Esophagus (tissue), 2 donors: ENCODE measurements at regions not wholly inside any gene's neighbourhood (a gene's known extent, or its start where the extent isn't known, plus 50 kb on each side); places are given as distances from the start of the nearest gene placed in this dataset.

Experiments used
- H3K27ac ChIP-seq, 2 donors: one replicate each; pipeline ENCODE4 v1.5.1; 2013; ENCODE audit warnings: low read depth in 2 of 2, mild to moderate bottlenecking in 2 of 2, inconsistent platforms in 1 of 2, low read length in 1 of 2, moderate library complexity in 1 of 2
- H3K27me3 ChIP-seq, 2 donors: one replicate each; pipeline ENCODE4 v1.6.1; 2013; ENCODE audit warnings: low read length in 2 of 2, control low read depth in 1 of 2, mild to moderate bottlenecking in 1 of 2; ENCODE audit not compliant: insufficient read depth in 2 of 2, control insufficient read depth in 1 of 2
- H3K36me3 ChIP-seq, 2 donors: one replicate each; pipeline ENCODE4 v1.6.1; 2013; ENCODE audit warnings: low read length in 1 of 2; ENCODE audit not compliant: control insufficient read depth in 2 of 2, insufficient read depth in 2 of 2
- H3K4me1 ChIP-seq, 2 donors: one replicate each; pipeline ENCODE4 v1.6.1; 2013; ENCODE audit warnings: low read length in 1 of 2; ENCODE audit not compliant: control insufficient read depth in 2 of 2, insufficient read depth in 2 of 2
- H3K4me3 ChIP-seq, 2 donors: one replicate each; pipeline ENCODE4 v1.5.1; 2013; ENCODE audit warnings: low read length in 2 of 2, mild to moderate bottlenecking in 2 of 2, low read depth in 1 of 2, moderate library complexity in 1 of 2
- H3K9me3 ChIP-seq, 2 donors: one replicate each; pipeline ENCODE4 v1.6.1; 2013; ENCODE audit warnings: mild to moderate bottlenecking in 2 of 2, low read depth in 1 of 2, low read length in 1 of 2, moderate library complexity in 1 of 2; ENCODE audit not compliant: control insufficient read depth in 2 of 2, insufficient read depth in 1 of 2
- WGBS, 2 donors: extraction: QIAGEN DNeasy Blood & Tissue Kit; methylation state at CpG; one replicate each; pipeline ENCODE4 v1.1.7; 2013; 5-methylcytosine and 5-hydroxymethylcytosine counted together
- donor health status: healthy with polysubstance abuse.
- donor health status: Bipolar disorder and iron deficiency.

GRCh38 chr2:188884517-188884916, 89.7 kb upstream of the COL3A1 start:
- Histone ChIP-seq H3K4me3 (no peak overlapping the region), H3K4me1 (no peaks in the 10 kb centered on the region), H3K9me3 (no peaks in the 10 kb centered on the region), H3K27ac (no peak overlapping the region), H3K27me3 (no peaks in the 10 kb centered on the region), H3K36me3 (no peaks in the 10 kb centered on the region)
- WGBS, 2 donors, result 76 to 83% methylated on average over 3 of the region's 3 CpGs

- no peak overlapping the region for H3K27ac ChIP-seq
- 94 to 96% methylated on average over 2 of the region's 2 CpGs for WGBS, 2 donors
- no peaks in the 10 kb centered on the region for H3K27me3 ChIP-seq
- no peaks in the 10 kb centered on the region for H3K36me3 ChIP-seq
- H3K4me1 ChIP-seq, result no peaks in the 10 kb centered on the region
- H3K4me3 ChIP-seq, result no peak overlapping the region
- H3K9me3 ChIP-seq, result peaks cover 0 to 3% of the 10 kb centered on the region in 2 donors
These were observed 85.0 kb upstream of the COL3A1 start for GRCh38 chr2:188889187-188889586.

- no peaks in the 10 kb centered on the region for H3K36me3 ChIP-seq
- H3K4me3 ChIP-seq, result no peak overlapping the region
These were observed 83.4 kb upstream of the COL3A1 start for GRCh38 chr2:188890755-188891154.

GRCh38 chr2:188892636-188893035, 81.5 kb upstream of the COL3A1 start:
- Histone ChIP-seq H3K27me3 (no peaks in the 10 kb centered on the region), H3K4me3 (no peak overlapping the region), H3K27ac (no peak overlapping the region), H3K4me1 (no peaks in the 10 kb centered on the region), H3K36me3 (no peaks in the 10 kb centered on the region), H3K9me3 (peaks cover 0 to 3% of the 10 kb centered on the region in 2 donors)
- 46 to 65% methylated on average over 1 of the region's 1 CpG for WGBS, 2 donors

More at GRCh38 chr2:188890755-188891154, 83.4 kb upstream of the COL3A1 start:
- no peak overlapping the region for H3K27ac ChIP-seq
- H3K27me3 ChIP-seq, result no peaks in the 10 kb centered on the region
- 75 to 76% methylated on average over 13 of the region's 13 CpGs for WGBS, 2 donors
- H3K4me1 ChIP-seq, result no peaks in the 10 kb centered on the region
- peaks cover 0 to 3% of the 10 kb centered on the region in 2 donors for H3K9me3 ChIP-seq

GRCh38 chr2:188893972-188894371, 80.2 kb upstream of the COL3A1 start:
- no peak overlapping the region for H3K27ac ChIP-seq
- no peaks in the 10 kb centered on the region for H3K27me3 ChIP-seq
- no peaks in the 10 kb centered on the region for H3K36me3 ChIP-seq
- no peaks in the 10 kb centered on the region for H3K4me1 ChIP-seq
- H3K9me3 ChIP-seq, result peaks cover 0 to 3% of the 10 kb centered on the region in 2 donors
- 17 to 23% methylated on average over 2 of the region's 2 CpGs for WGBS, 2 donors
- no peak overlapping the region for H3K4me3 ChIP-seq

- H3K9me3 ChIP-seq, result peaks cover 0 to 6% of the 10 kb centered on the region in 2 donors
- H3K36me3 ChIP-seq, result no peaks in the 10 kb centered on the region
- no peak overlapping the region for H3K4me3 ChIP-seq
- no peaks in the 10 kb centered on the region for H3K4me1 ChIP-seq
- H3K27ac ChIP-seq, result no peak overlapping the region
- no peaks in the 10 kb centered on the region for H3K27me3 ChIP-seq
These were observed 79.2 kb upstream of the COL3A1 start for GRCh38 chr2:188894979-188895378.

- WGBS, 2 donors, result 49 to 52% methylated on average over 3 of the region's 3 CpGs
These were observed 77.1 kb upstream of the COL3A1 start for GRCh38 chr2:188897096-188897495.

GRCh38 chr2:188898261-188898660, 75.9 kb upstream of the COL3A1 start:
- H3K27ac ChIP-seq, result no peak overlapping the region
- H3K9me3 ChIP-seq, result peaks cover 0 to 3% of the 10 kb centered on the region in 2 donors
- H3K36me3 ChIP-seq, result no peaks in the 10 kb centered on the region
- H3K4me1 ChIP-seq, result no peaks in the 10 kb centered on the region
- H3K4me3 ChIP-seq, result no peak overlapping the region
- H3K27me3 ChIP-seq, result no peaks in the 10 kb centered on the region
- WGBS, 2 donors, result 41 to 56% methylated on average over 4 of the region's 4 CpGs

More at GRCh38 chr2:188897096-188897495, 77.1 kb upstream of the COL3A1 start:
- H3K4me3 ChIP-seq, result no peak overlapping the region
- H3K27ac ChIP-seq, result no peak overlapping the region
- H3K27me3 ChIP-seq, result no peaks in the 10 kb centered on the region
- no peaks in the 10 kb centered on the region for H3K4me1 ChIP-seq
- no peaks in the 10 kb centered on the region for H3K36me3 ChIP-seq
- peaks cover 0 to 3% of the 10 kb centered on the region in 2 donors for H3K9me3 ChIP-seq

- Histone ChIP-seq H3K27ac (no peak overlapping the region), H3K4me1 (no peaks in the 10 kb centered on the region), H3K36me3 (no peaks in the 10 kb centered on the region), H3K9me3 (peaks cover 0 to 3% of the 10 kb centered on the region in 2 donors), H3K4me3 (no peak overlapping the region), H3K27me3 (no peaks in the 10 kb centered on the region)
- 46 to 52% methylated on average over 3 of the region's 3 CpGs for WGBS, 2 donors
These were observed 71.2 kb upstream of the COL3A1 start for GRCh38 chr2:188902901-188903491.

- Histone ChIP-seq H3K4me1 (no peaks in the 10 kb centered on the region), H3K27me3 (no peaks in the 10 kb centered on the region), H3K9me3 (peaks cover 0 to 3% of the 10 kb centered on the region in 2 donors), H3K27ac (no peak overlapping the region), H3K36me3 (no peaks in the 10 kb centered on the region), H3K4me3 (no peak overlapping the region)
- 89 to 90% methylated on average over 1 of the region's 1 CpG for WGBS, 2 donors
These were observed 70.4 kb upstream of the COL3A1 start for GRCh38 chr2:188903740-188904139.
